Colonic mucosa (tissue), 4 donors: ENCODE measurements at regions not wholly inside any gene's neighbourhood (a gene's known extent, or its start where the extent isn't known, plus 50 kb on each side); places are given as distances from the start of the nearest gene placed in this dataset.

Experiments used
- DNase-seq: peaks from one replicate; pipeline ENCODE4 v3.0.0-alpha.2; 2020
- H3K27ac ChIP-seq: fragments of 200-600 bp; one replicate; pipeline ENCODE4 v1.8.0; 2021
- H3K27me3 ChIP-seq: fragments of 200-600 bp; one replicate; pipeline ENCODE4 v1.8.0; 2021
- H3K36me3 ChIP-seq: fragments of 200-600 bp; one replicate; pipeline ENCODE4 v1.8.0; 2021
- H3K4me1 ChIP-seq: fragments of 200-600 bp; one replicate; pipeline ENCODE4 v1.8.0; 2021; ENCODE audit warnings: mild to moderate bottlenecking
- H3K4me3 ChIP-seq: fragments of 200-600 bp; one replicate; pipeline ENCODE4 v1.8.0; 2021
- H3K9ac ChIP-seq, 2 donors: one replicate each; pipeline ENCODE4 v1.7.0; 2013; ENCODE audit warnings: control low read depth in 2 of 2, low read depth in 2 of 2, low read length in 2 of 2
- H3K9me3 ChIP-seq: fragments of 200-600 bp; one replicate; pipeline ENCODE4 v1.8.0; 2021
- intact Hi-C: fragments of 100-400 bp; cut with DNase I; formaldehyde crosslinking; loops from one replicate; pipeline ENCODE4 v1.14.1; 2022
- TF ChIP-seq, protein P1 (sequence below): fragments of 200-600 bp; IDR thresholded peaks from one replicate; pipeline ENCODE4 v1.8.0; 2022; ENCODE audit warnings: antibody characterized with exemption, mild to moderate bottlenecking
- donor health status: healthy.
- donor health status: DM: no; HTN: no; CAD: no.
- donor health status: DM: no; HTN: no; CAD: no.

DNA sequence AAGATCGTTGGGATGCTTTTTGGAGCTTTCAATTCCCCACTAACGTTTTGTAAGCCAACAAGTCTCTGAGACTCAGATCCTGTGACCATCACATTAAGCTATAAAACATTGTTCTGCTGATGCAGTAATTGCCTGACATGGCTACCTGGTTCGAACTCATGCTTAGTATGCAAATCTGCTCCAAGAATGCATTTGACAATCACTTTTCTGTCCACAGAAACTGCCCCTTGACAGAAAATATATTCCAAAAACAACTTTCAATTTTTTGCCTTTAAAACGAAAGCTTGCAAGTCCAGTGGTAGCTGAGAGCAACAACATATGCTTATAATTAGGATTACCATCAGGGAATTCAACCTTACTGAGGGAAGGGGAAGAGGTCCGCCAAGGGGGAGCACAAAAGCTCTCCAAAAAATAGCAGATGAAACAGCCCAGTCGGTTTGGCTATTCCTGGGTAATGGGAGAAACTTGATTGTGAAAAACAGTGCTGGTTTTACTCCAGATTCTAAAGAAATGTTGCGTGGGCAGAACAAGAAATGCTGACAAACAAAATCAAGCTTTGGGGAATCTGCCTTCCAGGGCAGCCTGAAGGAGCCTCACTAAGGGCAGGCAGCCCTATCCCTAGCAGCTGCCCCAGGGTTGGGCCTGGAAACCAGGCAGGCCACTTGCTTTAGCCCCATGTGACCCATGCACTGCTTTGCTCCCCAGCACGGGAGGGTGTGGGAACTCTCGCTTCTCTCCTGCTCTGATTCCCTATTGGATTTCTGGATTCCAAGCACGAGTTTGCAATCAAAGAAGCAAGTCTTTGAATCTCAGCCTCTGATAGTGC lies 160.7 kb upstream of the LDB2 start:
- H3K9me3 ChIP-seq, result no peaks in the 10 kb centered on the region
- H3K4me1 ChIP-seq, result no peaks in the 10 kb centered on the region
- H3K27ac ChIP-seq, result no peak overlapping the region
- intact Hi-C loops, result no loop called here
- TF ChIP-seq, protein P1, sequence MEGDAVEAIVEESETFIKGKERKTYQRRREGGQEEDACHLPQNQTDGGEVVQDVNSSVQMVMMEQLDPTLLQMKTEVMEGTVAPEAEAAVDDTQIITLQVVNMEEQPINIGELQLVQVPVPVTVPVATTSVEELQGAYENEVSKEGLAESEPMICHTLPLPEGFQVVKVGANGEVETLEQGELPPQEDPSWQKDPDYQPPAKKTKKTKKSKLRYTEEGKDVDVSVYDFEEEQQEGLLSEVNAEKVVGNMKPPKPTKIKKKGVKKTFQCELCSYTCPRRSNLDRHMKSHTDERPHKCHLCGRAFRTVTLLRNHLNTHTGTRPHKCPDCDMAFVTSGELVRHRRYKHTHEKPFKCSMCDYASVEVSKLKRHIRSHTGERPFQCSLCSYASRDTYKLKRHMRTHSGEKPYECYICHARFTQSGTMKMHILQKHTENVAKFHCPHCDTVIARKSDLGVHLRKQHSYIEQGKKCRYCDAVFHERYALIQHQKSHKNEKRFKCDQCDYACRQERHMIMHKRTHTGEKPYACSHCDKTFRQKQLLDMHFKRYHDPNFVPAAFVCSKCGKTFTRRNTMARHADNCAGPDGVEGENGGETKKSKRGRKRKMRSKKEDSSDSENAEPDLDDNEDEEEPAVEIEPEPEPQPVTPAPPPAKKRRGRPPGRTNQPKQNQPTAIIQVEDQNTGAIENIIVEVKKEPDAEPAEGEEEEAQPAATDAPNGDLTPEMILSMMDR, result no peak
- no peaks in the 10 kb centered on the region for H3K27me3 ChIP-seq
- H3K36me3 ChIP-seq, result no peaks in the 10 kb centered on the region
- DNase-seq, result no peak
- no peak overlapping the region for H3K9ac ChIP-seq
- no peak overlapping the region for H3K4me3 ChIP-seq

DNA sequence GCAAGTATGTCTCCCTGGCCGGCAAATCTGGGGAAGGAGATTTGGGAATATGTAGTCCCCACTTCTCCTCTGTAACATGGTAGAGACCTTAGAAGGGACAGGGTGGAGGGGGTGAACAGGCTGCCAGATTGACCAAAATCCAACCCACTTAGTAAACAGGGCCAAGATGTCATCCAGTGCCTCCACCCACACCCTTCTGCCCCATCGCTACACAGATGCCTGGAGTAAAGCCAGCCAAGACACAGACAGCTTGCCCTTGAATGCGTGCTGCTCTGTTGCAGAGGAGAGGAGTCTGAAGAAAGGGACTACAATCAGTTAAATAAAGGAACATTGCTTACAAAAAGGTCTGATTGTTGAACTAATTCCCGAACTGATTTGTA lies 160.1 kb upstream of the LDB2 start:
- intact Hi-C loops, result no loop called here

DNA sequence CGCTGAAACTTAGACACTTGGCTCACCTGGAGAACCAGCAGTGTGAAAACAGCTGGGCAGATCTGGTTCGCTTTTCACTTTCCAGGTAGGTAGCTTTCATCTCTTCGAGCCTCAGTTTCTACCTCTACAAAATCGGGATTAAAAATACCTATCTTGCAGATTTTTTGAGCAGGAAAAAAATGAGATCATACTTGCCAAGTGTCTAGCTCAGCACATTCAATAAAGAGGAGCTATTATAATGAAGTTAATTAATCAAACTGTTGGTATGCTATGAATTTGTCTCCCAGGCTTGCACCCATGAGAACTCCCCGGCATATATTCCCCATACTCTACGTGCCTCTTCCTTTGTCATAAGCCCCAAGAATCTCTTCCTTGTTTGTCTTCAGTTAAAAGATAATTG lies 158.6 kb upstream of the LDB2 start:
- Histone ChIP-seq H3K27me3 (no peaks in the 10 kb centered on the region), H3K9ac (no peak overlapping the region), H3K9me3 (no peaks in the 10 kb centered on the region), H3K27ac (no peak overlapping the region), H3K4me3 (no peak overlapping the region), H3K4me1 (no peaks in the 10 kb centered on the region), H3K36me3 (no peaks in the 10 kb centered on the region)
- intact Hi-C loops, result no loop called here
- no peak for DNase-seq
- TF ChIP-seq, protein P1, result no peak

More for the DNA sequence above, 160.1 kb upstream of the LDB2 start:
- no peak for DNase-seq
- no peaks in the 10 kb centered on the region for H3K36me3 ChIP-seq
- no peak overlapping the region for H3K4me3 ChIP-seq
- no peaks in the 10 kb centered on the region for H3K27me3 ChIP-seq
- no peak overlapping the region for H3K27ac ChIP-seq
- H3K4me1 ChIP-seq, result no peaks in the 10 kb centered on the region
- no peak overlapping the region for H3K9ac ChIP-seq
- H3K9me3 ChIP-seq, result no peaks in the 10 kb centered on the region
- TF ChIP-seq, protein P1, result no peak

DNA sequence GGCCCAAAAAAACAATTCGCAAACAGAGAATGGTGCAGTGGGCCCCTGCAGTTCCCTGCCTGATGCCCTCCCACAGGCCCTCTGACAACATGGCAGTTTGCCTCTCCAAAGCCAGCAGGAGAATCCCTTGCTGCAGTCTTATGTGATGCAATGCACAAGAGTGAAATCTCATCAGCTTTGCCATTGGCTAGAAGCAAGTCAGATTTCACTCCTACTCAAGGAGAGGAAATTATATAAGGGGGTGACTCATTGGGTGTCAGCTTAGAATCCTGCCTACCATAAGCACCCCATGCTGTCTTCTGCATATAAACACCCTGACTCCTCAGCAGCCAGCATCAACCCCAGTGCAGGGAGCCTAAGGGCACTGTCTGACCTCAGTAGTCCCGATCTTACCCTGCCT lies 157.3 kb upstream of the LDB2 start:
- H3K27me3 ChIP-seq, result no peaks in the 10 kb centered on the region
- no peaks in the 10 kb centered on the region for H3K9me3 ChIP-seq
- H3K4me3 ChIP-seq, result no peak overlapping the region
- no peaks in the 10 kb centered on the region for H3K36me3 ChIP-seq
- no peak for DNase-seq
- H3K27ac ChIP-seq, result no peak overlapping the region
- H3K9ac ChIP-seq, result no peak overlapping the region
- intact Hi-C loops, result no loop called here
- no peaks in the 10 kb centered on the region for H3K4me1 ChIP-seq
- TF ChIP-seq, protein P1, result no peak

DNA sequence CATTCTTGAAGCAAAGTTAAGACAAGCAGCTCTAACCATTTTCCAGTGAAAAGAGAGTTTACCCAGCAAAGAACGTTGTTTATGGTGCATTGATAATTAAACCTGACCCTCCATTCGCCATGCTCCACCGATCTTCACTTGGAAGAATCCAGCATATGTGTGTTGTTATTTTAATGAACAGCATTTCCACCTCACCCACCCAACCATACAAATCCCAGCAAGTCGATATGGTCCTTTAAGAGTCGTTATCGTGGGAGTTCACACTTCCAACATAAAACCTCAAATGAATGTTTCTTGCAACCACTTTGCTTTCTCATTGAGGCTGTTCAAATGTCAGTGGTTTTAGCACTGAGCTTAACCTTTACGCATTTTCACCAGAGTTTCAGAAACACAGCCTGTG lies 147.4 kb upstream of the LDB2 start:
- DNase-seq, result no peak
- Histone ChIP-seq H3K36me3 (no peaks in the 10 kb centered on the region), H3K27me3 (no peaks in the 10 kb centered on the region), H3K4me1 (no peaks in the 10 kb centered on the region), H3K27ac (no peak overlapping the region), H3K4me3 (no peak overlapping the region), H3K9me3 (no peaks in the 10 kb centered on the region), H3K9ac (no peak overlapping the region)
- TF ChIP-seq, protein P1, result no peak
- intact Hi-C loops, result no loop called here
